NCI-H82 treated with DMSO at 0.1 percent for 48 hours (cell line): ENCODE measurements at regions not wholly inside any gene's neighbourhood (a gene's known extent, or its start where the extent isn't known, plus 50 kb on each side); places are given as distances from the start of the nearest gene placed in this dataset.

Experiments used
- DNase-seq: peaks from one replicate; lab custom pipeline; 2025; ENCODE audit not compliant: unreplicated experiment; lab: John Stamatoyannopoulos, UW

DNA sequence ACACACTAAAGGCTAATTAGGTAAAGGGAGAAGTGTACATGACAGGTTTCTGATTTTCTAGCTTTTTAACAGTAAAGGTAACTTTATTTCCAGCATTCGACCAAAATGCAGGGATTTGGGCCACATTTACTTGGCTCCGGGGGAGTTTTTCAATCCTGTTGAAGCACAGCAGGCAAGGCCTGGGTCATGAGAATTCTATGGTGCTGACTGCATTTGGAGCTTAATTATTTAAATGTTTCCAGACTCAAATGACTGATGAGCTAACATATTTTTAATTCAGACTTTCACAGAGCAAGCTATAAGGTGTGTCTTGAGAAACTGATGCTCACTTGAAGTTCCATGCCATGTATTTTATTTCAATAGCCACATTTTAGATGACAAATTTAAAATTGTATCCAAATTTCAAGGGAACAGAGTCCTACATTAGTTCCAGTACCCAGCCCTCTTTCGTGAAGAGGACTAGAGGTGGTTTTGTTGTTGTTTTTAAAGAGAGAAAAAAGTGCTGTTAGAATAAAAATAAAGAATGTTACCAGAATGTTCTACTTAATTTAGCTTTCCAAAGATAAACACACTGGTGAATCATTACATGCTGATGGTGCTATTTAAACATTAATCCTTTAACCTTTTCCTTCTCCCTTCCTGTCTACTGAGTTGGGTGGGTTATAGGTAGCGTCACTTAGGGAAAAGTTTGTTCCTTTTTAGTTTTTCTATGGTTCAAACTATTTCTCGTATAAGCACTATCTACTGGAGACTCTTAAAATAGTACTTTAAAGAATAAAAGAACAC is 82.3 kb upstream of the PHACTR2 start:
- no peak for DNase-seq

DNA sequence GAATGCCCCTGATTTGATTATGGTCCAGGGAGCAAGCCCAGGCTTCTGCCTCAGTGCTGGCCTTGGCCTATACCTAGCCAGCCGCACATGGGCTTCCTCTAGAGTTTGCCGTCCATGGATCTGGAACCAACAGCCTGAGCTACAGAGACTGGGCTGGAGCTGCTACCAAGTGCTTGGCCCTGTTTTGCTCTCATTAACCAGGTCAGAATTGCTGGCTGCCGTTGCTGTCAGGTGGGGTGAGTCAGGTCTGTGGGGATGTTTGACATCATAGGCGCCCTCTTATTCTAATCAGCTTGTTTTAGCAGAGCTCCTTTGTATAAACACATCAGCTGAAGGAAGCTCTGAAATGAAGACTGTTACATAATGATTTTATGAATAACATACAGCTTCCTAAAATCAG is 83.1 kb upstream of the PHACTR2 start:
- no peak for DNase-seq

DNA sequence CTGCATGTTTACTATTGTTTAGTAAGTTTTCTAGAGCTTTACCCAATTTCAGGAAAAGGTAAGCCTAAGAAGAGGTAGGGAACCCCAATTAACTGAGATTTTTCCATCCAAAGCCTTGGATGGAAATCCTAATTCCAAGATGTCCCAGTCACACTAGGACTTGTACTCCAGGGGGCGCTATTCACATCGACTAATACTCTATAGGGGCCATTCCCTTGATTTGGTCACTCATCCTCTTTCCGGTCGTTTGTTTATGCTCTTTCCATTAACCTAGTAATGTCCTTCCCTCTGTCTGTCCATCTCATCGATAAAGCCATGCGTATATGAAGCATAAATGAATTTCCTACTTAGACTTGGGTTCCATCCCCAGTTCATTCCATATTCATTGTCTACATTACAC is 80.8 kb upstream of the FUCA2 start:
- DNase-seq: peak; percentile 20

DNA sequence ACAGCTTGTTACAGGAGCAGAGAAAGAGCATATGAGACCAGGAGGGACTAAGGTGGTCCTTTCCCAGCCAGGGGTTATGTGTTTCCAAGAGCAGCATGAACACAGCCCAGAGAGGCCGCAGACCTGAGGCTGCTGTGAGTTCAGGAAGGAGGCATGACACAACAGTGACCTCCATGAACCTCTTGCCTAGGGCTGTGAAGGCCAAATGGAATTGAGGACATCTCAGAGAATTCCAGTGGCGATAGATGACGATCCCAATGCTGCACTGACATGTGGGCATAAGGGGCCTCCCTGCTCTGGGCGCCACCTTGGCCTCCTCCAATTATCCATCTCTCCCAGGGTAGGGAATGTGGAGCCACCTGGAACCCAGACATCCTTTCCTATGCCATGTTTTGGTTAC is 79.9 kb upstream of the FUCA2 start:
- no peak for DNase-seq

DNA sequence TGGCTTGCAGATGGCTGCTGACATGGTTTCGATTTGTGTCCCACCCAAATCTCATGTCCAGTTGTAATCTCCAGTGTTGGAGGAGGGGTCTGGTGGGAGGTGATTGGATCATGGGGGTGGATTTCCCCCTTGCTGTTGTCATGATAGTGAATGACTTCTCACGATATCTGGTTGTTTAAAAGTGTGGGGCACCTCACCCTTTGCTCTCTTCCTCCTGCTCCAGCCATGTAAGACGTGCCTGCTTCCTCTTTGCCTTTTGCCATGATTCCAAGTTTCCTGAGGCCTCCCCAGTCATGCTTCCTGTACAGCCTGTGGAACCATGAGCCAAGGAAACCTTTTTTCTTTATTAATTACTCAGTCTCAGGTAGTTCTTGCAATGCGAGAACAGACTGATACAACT is 77.6 kb upstream of the FUCA2 start:
- no peak for DNase-seq

DNA sequence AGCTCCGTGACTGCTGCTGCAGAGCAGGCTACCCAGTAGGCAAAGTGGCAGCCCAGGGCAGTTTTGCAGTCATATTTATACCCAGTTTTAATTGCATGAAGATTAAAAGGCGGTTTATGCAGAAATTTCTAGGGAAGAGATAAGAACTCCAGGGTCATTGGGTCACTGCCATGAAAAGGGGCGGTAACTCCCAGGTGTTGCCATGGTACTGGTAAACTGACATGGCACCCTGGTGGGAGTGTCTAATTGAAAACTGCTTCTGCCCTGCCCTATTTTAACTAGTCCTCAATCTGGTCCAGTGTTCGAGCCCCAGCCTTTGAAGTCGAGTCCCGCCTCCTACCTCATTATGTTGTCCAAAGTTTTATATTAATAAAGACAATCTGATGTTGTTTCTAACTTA is 75.0 kb upstream of the FUCA2 start:
- DNase-seq: no peak

DNA sequence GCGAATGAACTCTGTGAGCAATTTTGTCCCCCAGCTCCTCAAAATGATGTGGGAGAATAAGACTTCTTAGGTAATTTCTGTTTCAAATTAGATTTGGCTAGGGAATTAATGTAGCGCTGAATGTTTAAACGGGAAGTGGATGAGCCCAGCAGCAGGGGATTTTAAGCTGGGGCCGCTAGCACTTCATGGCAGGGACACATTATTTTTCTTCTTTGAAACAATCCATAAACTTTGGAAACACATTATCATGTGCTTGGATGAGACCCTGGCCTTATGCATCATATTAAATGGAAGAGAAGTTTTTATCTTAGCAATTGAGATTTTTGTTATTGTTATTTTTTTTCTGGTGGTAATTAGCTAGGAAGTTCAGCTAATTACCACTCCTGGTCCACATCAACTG is 74.2 kb upstream of the FUCA2 start:
- no peak for DNase-seq

DNA sequence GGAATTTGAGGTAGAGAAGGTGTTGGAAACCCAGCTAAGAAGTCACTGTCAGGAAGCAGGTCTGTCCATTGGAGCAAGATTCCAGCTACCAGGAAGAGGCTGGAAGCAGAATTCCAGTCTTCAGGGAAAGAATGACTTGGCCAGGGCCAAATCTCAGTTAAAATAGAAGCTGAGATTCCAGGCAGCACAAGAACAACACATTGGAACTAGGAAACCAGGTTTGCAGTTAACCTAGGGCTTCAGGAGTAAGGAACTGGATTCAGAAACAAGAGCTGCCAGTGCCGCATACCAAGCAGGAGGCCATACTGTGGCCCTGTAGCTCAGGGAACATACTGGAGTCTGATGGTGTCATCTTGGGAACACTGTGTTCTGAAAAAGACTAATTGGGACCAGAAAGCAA is 73.7 kb upstream of the FUCA2 start:
- DNase-seq: no peak

DNA sequence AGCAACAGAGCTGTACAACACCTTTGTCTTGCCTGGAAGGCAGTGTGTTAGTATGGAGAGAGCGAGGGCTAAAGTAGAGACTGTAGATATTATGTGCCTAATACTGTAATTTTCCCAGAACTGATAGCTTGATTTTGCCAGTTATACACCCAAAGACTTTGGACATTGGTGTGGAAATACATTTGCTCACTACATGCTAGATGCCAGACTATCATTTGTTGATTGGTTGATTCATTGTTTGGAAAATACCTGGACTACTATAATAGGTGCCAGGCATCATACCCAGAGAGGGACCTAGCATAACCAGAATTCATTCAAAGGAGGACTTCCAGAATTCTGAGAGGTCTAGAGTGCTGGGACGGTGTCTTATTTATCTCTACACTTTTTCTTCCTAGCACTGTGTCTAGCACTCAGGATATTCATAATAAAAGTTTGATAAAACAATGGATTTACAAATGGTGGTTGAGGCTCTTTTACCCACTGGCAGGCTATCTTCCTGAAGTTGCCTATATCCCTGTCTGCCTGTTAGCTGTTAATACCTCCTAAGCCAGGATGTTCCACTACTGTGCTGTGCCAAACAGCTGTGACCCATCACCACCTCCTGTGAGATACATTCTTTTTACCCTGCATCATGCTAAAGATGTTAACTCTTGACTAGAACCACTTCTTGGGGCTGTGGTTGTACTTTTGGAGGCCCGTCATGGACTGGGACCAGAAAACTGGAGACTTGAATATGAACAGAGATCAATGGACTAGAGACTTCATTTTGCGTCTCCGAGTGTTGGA is 72.2 kb upstream of the FUCA2 start:
- no peak for DNase-seq

DNA sequence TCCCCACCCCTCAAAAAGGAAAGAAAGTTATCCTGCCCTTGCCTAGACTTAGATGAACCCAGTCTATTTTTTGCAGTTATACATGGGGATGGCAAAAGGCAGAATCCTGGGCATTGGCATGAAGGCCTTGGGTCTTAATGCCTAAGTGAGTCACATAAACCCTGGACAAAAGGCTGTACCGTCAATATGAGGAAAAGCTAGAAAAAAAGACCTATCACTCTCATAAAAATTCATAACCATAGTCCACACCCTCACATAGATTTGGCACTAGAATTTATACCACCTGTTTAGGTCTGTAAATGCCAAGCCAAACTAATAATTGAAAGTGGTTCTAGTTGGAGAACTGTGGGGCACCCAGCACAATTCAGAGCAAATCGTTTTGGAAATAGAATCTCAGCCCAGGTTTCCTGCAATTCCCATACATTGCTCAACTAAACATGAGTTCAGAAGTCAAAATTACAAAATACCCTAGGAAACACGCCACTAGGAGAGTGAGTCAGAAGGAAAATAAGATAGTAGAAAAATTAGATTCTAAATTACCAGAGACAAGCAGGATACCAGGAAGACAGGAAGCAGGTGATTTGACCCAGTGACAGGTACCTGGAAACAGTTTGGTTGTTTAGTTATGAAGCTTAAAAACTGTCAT is 70.4 kb upstream of the FUCA2 start:
- DNase-seq: no peak

DNA sequence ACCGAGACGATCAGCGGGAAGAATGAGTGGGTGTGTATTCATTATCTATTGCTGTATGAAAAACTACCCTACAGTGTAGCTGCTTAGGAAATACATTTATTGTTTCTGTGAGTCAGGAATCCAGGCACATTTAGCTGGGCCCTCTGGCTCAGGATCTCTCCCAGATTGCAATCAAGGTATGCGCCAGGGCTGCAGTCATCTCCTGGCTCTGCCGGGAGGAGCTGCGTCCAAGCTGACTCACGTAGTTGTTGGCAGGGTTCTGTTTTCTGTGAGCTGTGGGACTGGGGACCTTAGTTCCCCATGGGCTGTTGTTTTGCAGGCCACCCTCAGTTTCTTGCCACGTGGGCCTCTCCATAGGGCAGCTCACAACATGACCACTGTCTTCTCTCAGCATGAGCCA is 68.2 kb upstream of the FUCA2 start:
- no peak for DNase-seq

DNA sequence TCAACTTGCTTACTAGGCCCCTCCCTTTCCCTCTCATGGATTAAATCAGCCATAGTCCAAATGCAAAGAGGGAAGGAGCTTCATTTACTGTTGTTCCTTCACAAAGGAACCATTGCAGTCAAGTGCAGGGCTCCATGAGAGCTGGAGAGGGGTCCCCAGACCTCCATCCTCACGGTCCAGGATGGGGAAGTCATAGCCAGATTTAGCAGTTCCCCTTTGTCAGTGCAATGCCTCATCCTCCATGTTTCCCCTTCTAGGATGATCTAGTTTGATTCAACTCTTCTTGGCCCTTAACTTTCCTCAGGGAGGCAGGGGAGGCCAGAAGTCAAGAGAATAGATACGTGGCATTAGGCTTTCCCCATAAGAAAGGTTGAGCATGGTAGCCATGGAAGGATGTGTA is 66.5 kb upstream of the FUCA2 start:
- DNase-seq: no peak

DNA sequence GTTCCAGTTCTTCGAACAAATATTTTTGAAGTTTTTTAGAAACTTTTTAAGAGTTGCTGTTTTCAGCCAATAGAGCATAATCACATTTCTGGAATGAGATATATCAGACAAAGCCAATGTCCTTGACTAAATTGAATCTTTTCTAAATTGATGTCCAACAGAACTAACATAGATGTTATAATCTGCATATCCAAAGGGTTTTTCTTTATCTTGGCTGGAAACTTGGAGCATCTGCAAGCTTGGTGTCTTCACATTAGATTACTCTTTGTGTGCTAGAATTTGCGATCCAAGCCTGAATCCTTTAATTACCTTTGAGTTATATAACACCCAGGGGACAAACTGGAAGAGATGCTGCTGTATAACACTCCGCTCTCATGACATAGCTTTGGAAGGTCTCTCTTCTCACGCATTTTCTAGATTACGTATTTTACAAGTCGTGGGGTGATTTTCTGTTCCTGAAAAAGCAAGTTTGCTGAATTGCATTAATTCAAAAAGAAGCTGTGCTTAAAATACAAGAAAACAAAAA is 64.4 kb upstream of the FUCA2 start:
- DNase-seq: no peak

DNA sequence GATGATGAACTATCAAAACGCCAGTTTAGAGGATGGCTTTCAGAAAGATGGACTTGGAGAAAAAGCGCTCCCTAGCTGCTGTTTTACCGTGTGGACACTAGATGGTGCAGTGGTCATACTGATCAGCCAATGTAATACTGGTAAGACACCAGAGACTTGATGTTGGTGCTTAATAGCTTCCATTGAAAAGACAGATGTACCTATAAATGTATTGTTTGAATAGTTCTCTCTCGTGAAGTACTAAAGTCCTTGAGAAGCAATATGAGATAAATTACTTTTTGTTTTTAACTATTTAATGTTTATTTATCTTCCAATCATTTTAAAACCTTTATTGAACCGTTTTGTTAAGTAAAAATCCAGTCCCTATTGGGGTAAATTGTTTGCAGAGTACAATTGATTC is 63.9 kb upstream of the FUCA2 start:
- DNase-seq: peak; percentile 37

DNA sequence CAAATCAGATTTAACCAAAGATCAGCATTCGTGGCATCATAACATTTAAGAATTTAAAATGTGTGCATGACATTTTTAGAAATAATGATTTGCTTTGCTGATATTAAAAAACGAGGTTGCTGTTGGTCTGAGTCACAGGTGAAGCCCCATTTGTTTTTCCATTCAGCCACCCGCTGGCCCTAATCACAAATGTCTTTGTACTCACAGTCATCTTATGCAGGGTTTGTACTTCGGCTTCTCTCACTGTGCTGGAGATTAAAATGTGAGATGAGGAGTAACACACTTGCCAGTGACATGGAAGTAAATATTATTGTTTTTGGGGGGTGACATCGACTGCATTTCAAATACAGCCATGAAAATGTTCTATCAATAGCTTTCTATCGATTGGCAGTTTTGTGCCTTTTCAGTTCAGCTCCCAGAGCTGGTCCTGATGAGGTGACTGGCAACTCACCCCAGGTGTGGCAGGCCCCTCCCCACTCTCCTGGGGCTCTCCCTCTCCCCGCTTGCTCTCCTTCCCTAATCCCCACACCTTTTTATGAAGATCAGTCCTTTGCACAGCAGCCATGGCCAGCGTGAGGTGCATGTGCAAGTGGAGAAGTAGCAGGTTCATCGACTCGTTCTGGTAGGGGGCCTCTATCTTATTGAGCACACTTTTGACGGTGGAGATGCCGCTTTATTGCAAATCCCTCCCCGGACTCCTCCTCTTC is 58.8 kb upstream of the FUCA2 start:
- no peak for DNase-seq

DNA sequence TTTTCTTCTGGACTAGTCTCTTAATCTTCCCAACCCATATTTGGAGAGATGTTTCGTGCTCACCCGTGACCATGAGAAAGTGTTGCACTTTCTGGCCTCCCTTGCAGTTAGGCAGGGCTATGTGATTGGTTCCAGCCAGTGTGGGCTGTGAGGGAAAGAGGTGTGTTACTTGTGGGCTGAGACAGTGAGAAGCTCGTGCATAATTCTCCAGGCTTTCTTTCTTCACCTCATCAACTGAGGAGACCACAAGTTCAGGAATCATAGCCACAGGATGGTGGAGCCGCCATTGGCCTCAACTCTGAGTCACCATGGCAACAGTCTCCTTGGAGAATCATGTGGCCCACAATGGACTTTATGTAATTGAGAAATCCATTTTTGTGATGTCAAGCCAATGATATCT is 57.5 kb upstream of the FUCA2 start:
- no peak for DNase-seq

DNA sequence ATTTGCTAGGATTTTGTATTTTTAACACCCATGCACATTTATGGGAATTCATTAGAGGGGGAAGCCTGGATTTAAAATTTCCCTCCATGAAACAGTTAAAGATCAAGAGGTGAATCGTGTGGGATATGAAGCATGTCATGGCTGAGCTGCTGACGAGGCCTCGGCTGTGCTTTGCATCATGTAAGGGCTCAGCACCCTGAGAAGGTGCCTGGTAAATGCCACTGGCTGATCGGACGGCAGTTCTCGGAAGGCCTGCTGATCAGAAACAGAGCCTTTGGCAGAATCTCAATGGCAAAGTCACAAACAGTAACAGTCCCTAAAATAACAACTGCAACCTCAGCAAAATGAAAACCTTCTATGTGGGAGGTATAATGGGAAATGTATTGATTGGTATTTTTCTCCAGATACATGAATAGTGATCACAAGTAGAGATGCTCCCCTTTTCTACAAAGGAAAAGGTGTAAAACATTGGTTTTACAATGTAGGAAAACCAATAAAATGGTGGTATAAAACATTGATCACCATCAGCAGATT is 53.0 kb upstream of the FUCA2 start:
- DNase-seq: no peak

DNA sequence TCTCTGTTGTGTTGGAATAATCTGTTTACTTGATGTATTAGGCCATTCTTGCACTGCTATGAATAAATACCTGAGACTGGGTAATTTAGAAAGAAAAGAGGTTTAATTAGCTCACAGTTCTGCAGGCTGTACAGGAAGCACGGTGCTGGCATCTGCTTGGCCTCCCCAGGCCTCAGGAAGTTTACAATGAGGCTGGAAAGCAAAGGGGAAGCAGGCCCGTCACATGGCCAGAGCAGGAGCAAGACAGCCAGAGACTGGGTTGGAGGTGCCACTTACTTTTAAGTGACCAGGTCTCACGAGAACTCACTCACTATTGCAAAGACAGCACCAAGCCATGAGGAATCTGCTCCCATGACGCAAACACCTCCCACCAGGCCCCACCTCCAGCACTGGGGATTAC is 50.6 kb upstream of the FUCA2 start:
- no peak for DNase-seq
